GM19025 (cell line): ENCODE measurements at regions not wholly inside any gene's neighbourhood (a gene's known extent, or its start where the extent isn't known, plus 50 kb on each side); places are given as distances from the start of the nearest gene placed in this dataset.

Experiments used
- ATAC-seq: cut with Tn5 transposase; IDR thresholded peaks from one replicate; pipeline ENCODE4 v1.9.1; 2021; ENCODE audit warnings: mild to moderate bottlenecking, low read depth, moderate library complexity; ENCODE audit not compliant: unreplicated experiment

GRCh38 chr17:37801171-37801570 lies 56.3 kb upstream of the HNF1B start:
- no peak for ATAC-seq

GRCh38 chr17:37797206-37797605 lies 52.3 kb upstream of the HNF1B start:
- ATAC-seq: no peak

GRCh38 chr17:37796076-37796475 lies 51.2 kb upstream of the HNF1B start:
- no peak for ATAC-seq
